DOHH2 (cell line): ENCODE measurements at regions not wholly inside any gene's neighbourhood (a gene's known extent, or its start where the extent isn't known, plus 50 kb on each side); places are given as distances from the start of the nearest gene placed in this dataset.

Experiments
- H3F3A ChIP-seq: fragments of 200-600 bp; sonication (generic), shearing (Covaris generic); 2 replicates; pipeline ENCODE4 v1.6.0; 2016; ENCODE audit warnings: antibody characterized with exemption, mild to moderate bottlenecking; ENCODE audit not compliant: control insufficient read depth, insufficient read depth
- H3K27ac ChIP-seq: fragments of 200-600 bp; sonication (generic); 2 replicates; pipeline ENCODE4 v1.5.1; 2014; ENCODE audit warnings: low read depth, mild to moderate bottlenecking, low read length, moderate library complexity
- H3K27me3 ChIP-seq: fragments of 200-600 bp; sonication (generic); 2 replicates; pipeline ENCODE4 v1.6.1; 2014; ENCODE audit warnings: mild to moderate bottlenecking, low read length, mixed read lengths; ENCODE audit not compliant: control insufficient read depth
- H3K36me3 ChIP-seq: fragments of 200-600 bp; sonication (generic); 2 replicates; pipeline ENCODE4 v1.6.1; 2014; ENCODE audit warnings: mild to moderate bottlenecking, low read length, moderate library complexity, mixed read lengths; ENCODE audit not compliant: control insufficient read depth
- H3K4me1 ChIP-seq: fragments of 200-600 bp; sonication (generic); 2 replicates; pipeline ENCODE4 v1.6.1; 2014; ENCODE audit warnings: mild to moderate bottlenecking, low read length, mixed read lengths; ENCODE audit not compliant: control insufficient read depth
- H3K4me2 ChIP-seq: fragments of 200-600 bp; sonication (generic); 2 replicates; pipeline ENCODE4 v1.6.0; 2014; ENCODE audit warnings: mild to moderate bottlenecking, low read length, moderate library complexity
- H3K4me3 ChIP-seq: fragments of 200-600 bp; sonication (generic); 2 replicates; pipeline ENCODE4 v1.5.1; 2014; ENCODE audit warnings: mild to moderate bottlenecking, low read length, mixed read lengths
- H3K79me2 ChIP-seq: fragments of 200-600 bp; sonication (generic); 2 replicates; pipeline ENCODE4 v1.6.1; 2014; ENCODE audit warnings: mild to moderate bottlenecking, low read length, mixed read lengths; ENCODE audit not compliant: control insufficient read depth
- H3K9me2 ChIP-seq: fragments of 200-600 bp; sonication (generic); replicated peaks from 2 replicates; pipeline ENCODE4 v1.6.1; 2014; ENCODE audit warnings: mild to moderate bottlenecking, low read length, mixed read lengths; ENCODE audit not compliant: control insufficient read depth
- H3K9me3 ChIP-seq: fragments of 200-600 bp; sonication (generic); 2 replicates; pipeline ENCODE4 v1.6.1; 2014; ENCODE audit warnings: antibody characterized with exemption, low read length, mixed read lengths; ENCODE audit not compliant: control insufficient read depth, insufficient read depth
- H4K20me1 ChIP-seq: fragments of 200-600 bp; sonication (generic); 2 replicates; pipeline ENCODE4 v1.6.0; 2014; ENCODE audit warnings: low read depth, mild to moderate bottlenecking, antibody characterized with exemption, low read length, moderate library complexity; ENCODE audit not compliant: control insufficient read depth, insufficient read depth
- EZH2phosphoT487 ChIP-seq: fragments of 200-600 bp; sonication (generic); IDR thresholded peaks from 2 replicates; pipeline ENCODE4 v1.6.1; 2017; ENCODE audit warnings: borderline replicate concordance, mild to moderate bottlenecking, antibody characterized with exemption, low read length, moderate library complexity, mixed read lengths
- TF ChIP-seq, protein P1 (sequence below): fragments of 200-600 bp; sonication (generic); IDR thresholded peaks from one replicate; pipeline ENCODE4 v1.5.1; 2014; ENCODE audit warnings: antibody characterized with exemption, mild to moderate bottlenecking, low read depth, low read length; ENCODE audit not compliant: poor library complexity, severe bottlenecking

GRCh38 chr1:106956721-106957120 is 99.8 kb upstream of the PRMT6 start:
- no peaks in the 10 kb centered on the region for H4K20me1 ChIP-seq
- no peak for TF ChIP-seq EZH2phosphoT487
- TF ChIP-seq, protein P1, sequence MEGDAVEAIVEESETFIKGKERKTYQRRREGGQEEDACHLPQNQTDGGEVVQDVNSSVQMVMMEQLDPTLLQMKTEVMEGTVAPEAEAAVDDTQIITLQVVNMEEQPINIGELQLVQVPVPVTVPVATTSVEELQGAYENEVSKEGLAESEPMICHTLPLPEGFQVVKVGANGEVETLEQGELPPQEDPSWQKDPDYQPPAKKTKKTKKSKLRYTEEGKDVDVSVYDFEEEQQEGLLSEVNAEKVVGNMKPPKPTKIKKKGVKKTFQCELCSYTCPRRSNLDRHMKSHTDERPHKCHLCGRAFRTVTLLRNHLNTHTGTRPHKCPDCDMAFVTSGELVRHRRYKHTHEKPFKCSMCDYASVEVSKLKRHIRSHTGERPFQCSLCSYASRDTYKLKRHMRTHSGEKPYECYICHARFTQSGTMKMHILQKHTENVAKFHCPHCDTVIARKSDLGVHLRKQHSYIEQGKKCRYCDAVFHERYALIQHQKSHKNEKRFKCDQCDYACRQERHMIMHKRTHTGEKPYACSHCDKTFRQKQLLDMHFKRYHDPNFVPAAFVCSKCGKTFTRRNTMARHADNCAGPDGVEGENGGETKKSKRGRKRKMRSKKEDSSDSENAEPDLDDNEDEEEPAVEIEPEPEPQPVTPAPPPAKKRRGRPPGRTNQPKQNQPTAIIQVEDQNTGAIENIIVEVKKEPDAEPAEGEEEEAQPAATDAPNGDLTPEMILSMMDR: no peak

DNA sequence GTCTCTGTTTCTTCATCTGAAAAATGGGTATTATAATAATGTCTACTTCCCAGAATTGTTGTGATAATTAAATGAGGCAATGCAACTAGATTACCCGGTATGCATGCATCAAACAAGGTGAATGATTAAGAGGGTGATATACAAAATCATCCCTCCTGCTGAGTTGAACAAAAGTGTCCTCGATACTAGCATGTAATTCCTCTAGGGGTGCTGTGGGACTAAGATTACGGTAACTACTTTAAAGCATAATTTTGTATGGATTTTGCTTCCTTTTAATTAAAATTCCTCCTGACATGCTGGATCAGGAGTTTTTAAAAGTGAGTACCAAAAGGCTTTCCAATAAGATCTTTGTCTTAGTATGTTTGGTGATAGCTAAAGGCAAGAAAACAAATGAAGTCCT is 98.7 kb upstream of the PRMT6 start:
- no peaks in the 10 kb centered on the region for H3K27me3 ChIP-seq
- H3K79me2 ChIP-seq: no peaks in the 10 kb centered on the region
- no peaks in the 10 kb centered on the region for H3K36me3 ChIP-seq
- no peaks in the 10 kb centered on the region for H4K20me1 ChIP-seq
- H3K27ac ChIP-seq: no peak overlapping the region
- no peaks in the 10 kb centered on the region for H3K9me3 ChIP-seq
- H3K4me3 ChIP-seq: no peak overlapping the region
- no peaks in the 10 kb centered on the region for H3F3A ChIP-seq
- TF ChIP-seq EZH2phosphoT487: no peak
- TF ChIP-seq, protein P1: no peak
- H3K4me2 ChIP-seq: no peak overlapping the region
- no peaks in the 10 kb centered on the region for H3K4me1 ChIP-seq
- no peaks in the 10 kb centered on the region for H3K9me2 ChIP-seq

More at GRCh38 chr1:106956721-106957120, 99.8 kb upstream of the PRMT6 start:
- H3K4me1 ChIP-seq: no peaks in the 10 kb centered on the region
- no peak overlapping the region for H3K4me3 ChIP-seq
- no peaks in the 10 kb centered on the region for H3K9me2 ChIP-seq
- H3K4me2 ChIP-seq: no peak overlapping the region
- H3K27me3 ChIP-seq: no peaks in the 10 kb centered on the region
- H3K27ac ChIP-seq: no peak overlapping the region
- H3K36me3 ChIP-seq: no peaks in the 10 kb centered on the region
- no peaks in the 10 kb centered on the region for H3K9me3 ChIP-seq
- H3F3A ChIP-seq: no peaks in the 10 kb centered on the region
- no peaks in the 10 kb centered on the region for H3K79me2 ChIP-seq

DNA sequence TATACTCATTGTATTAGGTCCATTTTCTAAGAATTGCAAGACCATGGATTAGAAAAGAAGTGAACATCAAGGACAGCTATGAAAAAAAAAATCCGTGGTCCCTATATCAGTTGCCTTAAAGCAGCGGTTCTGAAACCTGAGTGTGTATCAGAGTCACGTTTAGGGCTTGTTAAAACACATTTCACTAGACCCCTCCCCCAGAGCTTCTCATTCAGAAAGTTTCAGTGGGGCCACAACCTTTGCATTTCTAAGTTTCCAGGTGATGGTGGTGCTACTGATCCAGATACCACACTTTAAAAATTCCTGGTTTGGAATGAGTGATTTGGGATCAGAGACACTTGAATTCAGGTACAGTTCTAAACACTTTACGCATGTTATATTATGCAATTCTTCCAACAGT is 96.1 kb upstream of the PRMT6 start:
- Histone ChIP-seq H3K4me1 (no peaks in the 10 kb centered on the region), H3K4me3 (no peak overlapping the region), H3F3A (no peaks in the 10 kb centered on the region), H3K9me3 (no peaks in the 10 kb centered on the region), H3K27ac (no peak overlapping the region), H3K9me2 (no peaks in the 10 kb centered on the region), H3K36me3 (no peaks in the 10 kb centered on the region), H4K20me1 (no peaks in the 10 kb centered on the region), H3K4me2 (no peak overlapping the region), H3K27me3 (no peaks in the 10 kb centered on the region), H3K79me2 (no peaks in the 10 kb centered on the region)
- TF ChIP-seq, protein P1: no peak
- no peak for TF ChIP-seq EZH2phosphoT487

DNA sequence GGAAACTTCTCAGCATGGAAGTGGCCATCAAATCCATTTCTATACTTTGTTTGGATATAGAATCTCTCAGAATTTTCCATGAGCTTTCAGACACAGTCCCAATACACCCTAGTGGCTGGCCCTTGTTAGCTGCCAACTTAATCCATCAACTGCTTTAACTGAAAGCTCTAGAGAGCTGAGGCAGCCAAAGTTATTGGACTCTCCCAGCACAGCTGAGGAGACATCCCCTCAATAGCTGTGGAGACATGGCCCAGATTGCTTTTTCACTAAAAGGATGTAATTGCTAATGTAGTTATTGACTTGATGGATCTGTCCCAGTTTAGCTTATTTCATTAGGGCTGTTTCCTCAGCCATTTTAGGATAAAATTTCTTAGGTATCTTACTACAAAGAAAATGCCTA is 94.8 kb upstream of the PRMT6 start:
- H3K27me3 ChIP-seq: no peaks in the 10 kb centered on the region
- no peaks in the 10 kb centered on the region for H3F3A ChIP-seq
- H3K27ac ChIP-seq: no peak overlapping the region
- H3K9me2 ChIP-seq: no peaks in the 10 kb centered on the region
- TF ChIP-seq, protein P1: no peak
- TF ChIP-seq EZH2phosphoT487: no peak
- no peaks in the 10 kb centered on the region for H3K9me3 ChIP-seq
- H4K20me1 ChIP-seq: no peaks in the 10 kb centered on the region
- no peak overlapping the region for H3K4me2 ChIP-seq
- H3K36me3 ChIP-seq: no peaks in the 10 kb centered on the region
- H3K4me1 ChIP-seq: no peaks in the 10 kb centered on the region
- no peaks in the 10 kb centered on the region for H3K79me2 ChIP-seq
- no peak overlapping the region for H3K4me3 ChIP-seq
